HG02623 (cell line): ENCODE measurements at regions not wholly inside any gene's neighbourhood (a gene's known extent, or its start where the extent isn't known, plus 50 kb on each side); places are given as distances from the start of the nearest gene placed in this dataset.

Experiments used
- ATAC-seq: cut with Tn5 transposase; IDR thresholded peaks from one replicate; pipeline ENCODE4 v1.9.1; 2021; ENCODE audit warnings: moderate library complexity; ENCODE audit not compliant: unreplicated experiment

GRCh38 chr10:131785121-131785460, 115.7 kb upstream of the PPP2R2D start:
- ATAC-seq, result no peak

- ATAC-seq, result no peak
These were observed 113.8 kb upstream of the PPP2R2D start for GRCh38 chr10:131786756-131787605.

GRCh38 chr10:131787961-131788360, 112.8 kb upstream of the PPP2R2D start:
- ATAC-seq, result no peak

- ATAC-seq, result no peak
These were observed 112.4 kb upstream of the PPP2R2D start for GRCh38 chr10:131788386-131788785.

GRCh38 chr10:131789516-131789915, 111.3 kb upstream of the PPP2R2D start:
- no peak for ATAC-seq

GRCh38 chr10:131790021-131790420, 110.8 kb upstream of the PPP2R2D start:
- no peak for ATAC-seq

GRCh38 chr10:131792011-131792651, 108.7 kb upstream of the PPP2R2D start:
- ATAC-seq, result no peak

GRCh38 chr10:131792809-131793208, 108.0 kb upstream of the PPP2R2D start:
- no peak for ATAC-seq

GRCh38 chr10:131795761-131796160, 105.0 kb upstream of the PPP2R2D start:
- ATAC-seq, result no peak

- no peak for ATAC-seq
These were observed 103.2 kb upstream of the PPP2R2D start for GRCh38 chr10:131797626-131798025.

- ATAC-seq, result no peak
These were observed 101.4 kb upstream of the PPP2R2D start for GRCh38 chr10:131799429-131799828.

- ATAC-seq, result no peak
These were observed 98.5 kb upstream of the PPP2R2D start for GRCh38 chr10:131802156-131802915.

- no peak for ATAC-seq
These were observed 97.8 kb upstream of the PPP2R2D start for GRCh38 chr10:131802996-131803395.

- ATAC-seq, result no peak
These were observed 96.9 kb upstream of the PPP2R2D start for GRCh38 chr10:131803860-131804425.

GRCh38 chr10:131804551-131805295, 96.1 kb upstream of the PPP2R2D start:
- ATAC-seq, result no peak

GRCh38 chr10:131805696-131806095, 95.1 kb upstream of the PPP2R2D start:
- ATAC-seq, result no peak

- ATAC-seq, result no peak
These were observed 94.7 kb upstream of the PPP2R2D start for GRCh38 chr10:131806146-131806545.

- no peak for ATAC-seq
These were observed 94.0 kb upstream of the PPP2R2D start for GRCh38 chr10:131806646-131807317.

GRCh38 chr10:131808370-131808930, 92.4 kb upstream of the PPP2R2D start:
- no peak for ATAC-seq
